ENCODE measurements at regions not wholly inside any gene's neighbourhood (a gene's known extent, or its start where the extent isn't known, plus 50 kb on each side); places are given as distances from the start of the nearest gene placed in this dataset.

DNA sequence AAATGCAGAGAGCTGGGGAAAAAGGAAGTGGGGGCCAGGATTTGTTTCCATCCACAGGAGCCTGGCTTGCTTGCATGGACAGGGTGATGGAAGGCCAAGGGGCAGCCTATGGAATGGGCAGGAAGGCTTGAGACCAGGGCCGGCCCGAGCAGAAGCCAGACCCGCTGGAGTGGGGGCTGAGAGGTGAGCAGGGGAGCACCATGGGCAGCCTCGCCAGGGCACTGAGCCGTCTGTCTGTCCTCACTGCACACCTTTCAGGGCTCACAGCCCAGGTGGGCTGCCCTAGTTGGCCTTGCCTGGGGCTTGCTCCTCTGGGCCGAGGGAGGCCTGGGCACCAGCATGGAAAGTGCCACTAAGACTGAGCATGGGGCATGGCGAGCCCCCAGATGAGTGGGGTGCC lies 58.6 kb upstream of the CNOT6 start:
- TF ChIP-seq STAT5B (CRISPR knock-in tag; IDR thresholded peaks at IDR 0.05) (no peak), HCFC1 (IDR thresholded peaks at IDR 0.05; ENCODE audit: low read depth, low read length) (no peak)
- TF ChIP-seq, protein P1, sequence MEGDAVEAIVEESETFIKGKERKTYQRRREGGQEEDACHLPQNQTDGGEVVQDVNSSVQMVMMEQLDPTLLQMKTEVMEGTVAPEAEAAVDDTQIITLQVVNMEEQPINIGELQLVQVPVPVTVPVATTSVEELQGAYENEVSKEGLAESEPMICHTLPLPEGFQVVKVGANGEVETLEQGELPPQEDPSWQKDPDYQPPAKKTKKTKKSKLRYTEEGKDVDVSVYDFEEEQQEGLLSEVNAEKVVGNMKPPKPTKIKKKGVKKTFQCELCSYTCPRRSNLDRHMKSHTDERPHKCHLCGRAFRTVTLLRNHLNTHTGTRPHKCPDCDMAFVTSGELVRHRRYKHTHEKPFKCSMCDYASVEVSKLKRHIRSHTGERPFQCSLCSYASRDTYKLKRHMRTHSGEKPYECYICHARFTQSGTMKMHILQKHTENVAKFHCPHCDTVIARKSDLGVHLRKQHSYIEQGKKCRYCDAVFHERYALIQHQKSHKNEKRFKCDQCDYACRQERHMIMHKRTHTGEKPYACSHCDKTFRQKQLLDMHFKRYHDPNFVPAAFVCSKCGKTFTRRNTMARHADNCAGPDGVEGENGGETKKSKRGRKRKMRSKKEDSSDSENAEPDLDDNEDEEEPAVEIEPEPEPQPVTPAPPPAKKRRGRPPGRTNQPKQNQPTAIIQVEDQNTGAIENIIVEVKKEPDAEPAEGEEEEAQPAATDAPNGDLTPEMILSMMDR (IDR thresholded peaks at IDR 0.05 in 2 of 3, conservative IDR thresholded peaks at IDR 0.05 in 1 of 3; ENCODE audit: insufficient read depth in 2 of 3, low read depth in 1 of 3, low read length in 3 of 3) = no peak
- TF ChIP-seq, protein P2, sequence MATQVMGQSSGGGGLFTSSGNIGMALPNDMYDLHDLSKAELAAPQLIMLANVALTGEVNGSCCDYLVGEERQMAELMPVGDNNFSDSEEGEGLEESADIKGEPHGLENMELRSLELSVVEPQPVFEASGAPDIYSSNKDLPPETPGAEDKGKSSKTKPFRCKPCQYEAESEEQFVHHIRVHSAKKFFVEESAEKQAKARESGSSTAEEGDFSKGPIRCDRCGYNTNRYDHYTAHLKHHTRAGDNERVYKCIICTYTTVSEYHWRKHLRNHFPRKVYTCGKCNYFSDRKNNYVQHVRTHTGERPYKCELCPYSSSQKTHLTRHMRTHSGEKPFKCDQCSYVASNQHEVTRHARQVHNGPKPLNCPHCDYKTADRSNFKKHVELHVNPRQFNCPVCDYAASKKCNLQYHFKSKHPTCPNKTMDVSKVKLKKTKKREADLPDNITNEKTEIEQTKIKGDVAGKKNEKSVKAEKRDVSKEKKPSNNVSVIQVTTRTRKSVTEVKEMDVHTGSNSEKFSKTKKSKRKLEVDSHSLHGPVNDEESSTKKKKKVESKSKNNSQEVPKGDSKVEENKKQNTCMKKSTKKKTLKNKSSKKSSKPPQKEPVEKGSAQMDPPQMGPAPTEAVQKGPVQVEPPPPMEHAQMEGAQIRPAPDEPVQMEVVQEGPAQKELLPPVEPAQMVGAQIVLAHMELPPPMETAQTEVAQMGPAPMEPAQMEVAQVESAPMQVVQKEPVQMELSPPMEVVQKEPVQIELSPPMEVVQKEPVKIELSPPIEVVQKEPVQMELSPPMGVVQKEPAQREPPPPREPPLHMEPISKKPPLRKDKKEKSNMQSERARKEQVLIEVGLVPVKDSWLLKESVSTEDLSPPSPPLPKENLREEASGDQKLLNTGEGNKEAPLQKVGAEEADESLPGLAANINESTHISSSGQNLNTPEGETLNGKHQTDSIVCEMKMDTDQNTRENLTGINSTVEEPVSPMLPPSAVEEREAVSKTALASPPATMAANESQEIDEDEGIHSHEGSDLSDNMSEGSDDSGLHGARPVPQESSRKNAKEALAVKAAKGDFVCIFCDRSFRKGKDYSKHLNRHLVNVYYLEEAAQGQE (IDR thresholded peaks at IDR 0.05; ENCODE audit: borderline replicate concordance) = no peak
- TF ChIP-seq, protein P2 (CRISPR knock-in tag; IDR thresholded peaks at IDR 0.05; ENCODE audit: low read depth) = no peak
